IMR-90 (cell line): ENCODE measurements at regions not wholly inside any gene's neighbourhood (a gene's known extent, or its start where the extent isn't known, plus 50 kb on each side); places are given as distances from the start of the nearest gene placed in this dataset.

Source experiments
- ATAC-seq: fragments of 200-7000 bp; cut with Tn5 transposase; 2 replicates; pipeline ENCODE4 v1.9.1; 2020; ENCODE audit warnings: low read depth, mild to moderate bottlenecking, moderate library complexity
- BruUV-seq: library from RNA; stranded (reverse); fragments of 400-500 nt; replicated peaks from 2 replicates; lab custom pipeline; 2021; lab: Mats Ljungman, UMichigan
- CTCF ChIA-PET: fragments of 300-600 bp; formaldehyde crosslinking; extraction: SDS; loops from one replicate; lab custom pipeline; 2021; ENCODE audit warnings: antibody characterized with exemption; lab: Yijun Ruan, JAX
- POLR2A ChIA-PET: fragments of 300-600 bp; sonication (Branson Sonifier 250); formaldehyde crosslinking; loops from one replicate; lab custom pipeline; 2022; ENCODE audit warnings: antibody characterized with exemption; ENCODE audit not compliant: unreplicated experiment; lab: Charles Lee
- DNase-seq: peaks from one replicate; pipeline ENCODE4 v3.0.0; 2013
- H2AFZ ChIP-seq: replicated peaks from 2 replicates; pipeline ENCODE3; 2013; ENCODE audit warnings: low read length, mild to moderate bottlenecking; ENCODE audit not compliant: poor library complexity
- H2AK5ac ChIP-seq: 2 replicates; pipeline ENCODE4 v1.6.1; 2013; ENCODE audit warnings: low read depth, low read length, inconsistent platforms
- H2AK9ac ChIP-seq: replicated peaks from 2 replicates; pipeline ENCODE3; 2013; ENCODE audit warnings: mild to moderate bottlenecking, low read depth, low read length, moderate library complexity; ENCODE audit not compliant: poor library complexity
- H2BK120ac ChIP-seq: 2 replicates; pipeline ENCODE4 v1.6.1; 2013; ENCODE audit warnings: low read depth, low read length, inconsistent platforms
- H2BK15ac ChIP-seq: 3 replicates; pipeline ENCODE4 v1.6.1; 2013; ENCODE audit warnings: low read depth, low read length, inconsistent platforms
- H2BK20ac ChIP-seq: 2 replicates; pipeline ENCODE4 v1.6.1; 2013; ENCODE audit warnings: low read depth, mild to moderate bottlenecking, inconsistent platforms, low read length, moderate library complexity
- H2BK5ac ChIP-seq: 2 replicates; pipeline ENCODE4 v1.6.1; 2013; ENCODE audit warnings: mild to moderate bottlenecking, low read depth, low read length, inconsistent platforms; ENCODE audit not compliant: poor library complexity, severe bottlenecking
- H3K14ac ChIP-seq: replicated peaks from 2 replicates; pipeline ENCODE4 v1.6.1; 2013; ENCODE audit warnings: low read depth, low read length, inconsistent platforms
- H3K18ac ChIP-seq: 2 replicates; pipeline ENCODE4 v1.6.1; 2013; ENCODE audit warnings: low read depth, low read length, control low read depth
- H3K23ac ChIP-seq: 2 replicates; pipeline ENCODE4 v1.6.1; 2013; ENCODE audit warnings: low read depth, low read length, inconsistent platforms
- H3K27ac ChIP-seq: 2 replicates; pipeline ENCODE4 v1.5.1; 2013; ENCODE audit warnings: mild to moderate bottlenecking, control low read depth, low read length; ENCODE audit not compliant: insufficient read depth
- H3K27me3 ChIP-seq: 2 replicates; pipeline ENCODE4 v1.6.1; 2013; ENCODE audit warnings: low read length; ENCODE audit not compliant: control insufficient read depth, insufficient read depth
- H3K36me3 ChIP-seq: 2 replicates; pipeline ENCODE4 v1.6.1; 2013; ENCODE audit warnings: low read length, mixed read lengths; ENCODE audit not compliant: control insufficient read depth, insufficient read depth
- H3K4ac ChIP-seq: 2 replicates; pipeline ENCODE4 v1.6.1; 2013; ENCODE audit warnings: low read depth, low read length, inconsistent platforms
- H3K4me1 ChIP-seq: 2 replicates; pipeline ENCODE4 v1.6.1; 2013; ENCODE audit warnings: low read length, mixed read lengths; ENCODE audit not compliant: control insufficient read depth, insufficient read depth
- H3K4me2 ChIP-seq: 2 replicates; pipeline ENCODE4 v1.6.1; 2013; ENCODE audit warnings: low read depth, mild to moderate bottlenecking, control low read depth, low read length, moderate library complexity
- H3K4me3 ChIP-seq: 2 replicates; pipeline ENCODE4 v1.5.1; 2013; ENCODE audit warnings: low read depth, mild to moderate bottlenecking, control low read depth, low read length, moderate library complexity; ENCODE audit not compliant: insufficient read depth
- H3K56ac ChIP-seq: 2 replicates; pipeline ENCODE4 v1.6.1; 2013; ENCODE audit warnings: low read length, inconsistent platforms; ENCODE audit not compliant: insufficient read depth; ENCODE audit errors: extremely low read depth
- H3K79me1 ChIP-seq, 2 experiments: 2 replicates each; pipeline ENCODE4 v1.6.1; 2013; ENCODE audit warnings: low read length in 2 of 2, inconsistent platforms in 1 of 2, low read depth in 1 of 2
- H3K9ac ChIP-seq: 2 replicates; pipeline ENCODE4 v1.6.1; 2013; ENCODE audit warnings: low read depth, low read length, control low read depth
- H3K9me1 ChIP-seq: 2 replicates; pipeline ENCODE4 v1.6.1; 2013; ENCODE audit warnings: low read length, inconsistent platforms; ENCODE audit not compliant: insufficient read depth
- H3K9me3 ChIP-seq: 2 replicates; pipeline ENCODE4 v1.6.1; 2013; ENCODE audit warnings: low read length; ENCODE audit not compliant: control insufficient read depth, insufficient read depth
- H4K20me1 ChIP-seq: 2 replicates; pipeline ENCODE4 v1.6.1; 2013; ENCODE audit warnings: low read length, inconsistent platforms; ENCODE audit not compliant: insufficient read depth
- H4K5ac ChIP-seq: 2 replicates; pipeline ENCODE4 v1.6.1; 2013; ENCODE audit warnings: mild to moderate bottlenecking, low read depth, low read length, control low read depth
- H4K8ac ChIP-seq, 2 experiments: 2 replicates each; pipeline ENCODE4 v1.6.1; 2013; ENCODE audit warnings: low read depth in 2 of 2, low read length in 2 of 2, control low read depth in 1 of 2, inconsistent platforms in 1 of 2
- H4K91ac ChIP-seq: 2 replicates; pipeline ENCODE4 v1.6.1; 2013; ENCODE audit warnings: low read depth, low read length, inconsistent platforms; ENCODE audit not compliant: insufficient read depth
- BHLHE40 ChIP-seq: fragments of 150-350 bp; IDR thresholded peaks from 2 replicates; pipeline ENCODE4 v1.6.1; 2016; ENCODE audit warnings: mild to moderate bottlenecking, low read depth, low read length
- CEBPB ChIP-seq: IDR thresholded peaks from 2 replicates; pipeline ENCODE4 v1.6.1; 2012; ENCODE audit warnings: low read depth, low read length, improper control_type of control experiment
- CHD1 ChIP-seq: IDR thresholded peaks from 2 replicates; pipeline ENCODE4 v1.6.1; 2012; ENCODE audit warnings: low read depth, low read length, improper control_type of control experiment
- CTCF ChIP-seq: conservative IDR thresholded peaks from 2 replicates; pipeline ENCODE4 v1.5.1; 2012; ENCODE audit warnings: mild to moderate bottlenecking, low read depth, low read length, improper control_type of control experiment
- ELK1 ChIP-seq: fragments of 150-350 bp; IDR thresholded peaks from 2 replicates; pipeline ENCODE4 v1.6.1; 2016; ENCODE audit warnings: low read depth, mild to moderate bottlenecking, low read length, moderate library complexity, borderline replicate concordance
- FOS ChIP-seq: fragments of 150-350 bp; IDR thresholded peaks from 2 replicates; pipeline ENCODE4 v1.6.1; 2016; ENCODE audit warnings: low read depth, low read length
- MAFK ChIP-seq: IDR thresholded peaks from 2 replicates; pipeline ENCODE4 v1.6.1; 2012; ENCODE audit warnings: low read depth, low read length, improper control_type of control experiment
- MAZ ChIP-seq: IDR thresholded peaks from 2 replicates; pipeline ENCODE4 v1.6.1; 2012; ENCODE audit warnings: low read depth, mild to moderate bottlenecking, low read length, improper control_type of control experiment, moderate library complexity, borderline replicate concordance
- MXI1 ChIP-seq: IDR thresholded peaks from 2 replicates; pipeline ENCODE4 v1.6.1; 2012; ENCODE audit warnings: low read depth, mild to moderate bottlenecking, low read length, moderate library complexity, borderline replicate concordance
- NFE2L2 ChIP-seq: fragments of 150-350 bp; IDR thresholded peaks from 2 replicates; pipeline ENCODE4 v1.6.1; 2016; ENCODE audit warnings: low read depth, mild to moderate bottlenecking, low read length
- POLR2A ChIP-seq: IDR thresholded peaks from 2 replicates; pipeline ENCODE4 v1.6.1; 2012; ENCODE audit warnings: mild to moderate bottlenecking, low read depth, low read length
- RAD21 ChIP-seq: IDR thresholded peaks from 2 replicates; pipeline ENCODE4 v1.6.1; 2012; ENCODE audit warnings: low read length, improper control_type of control experiment
- RCOR1 ChIP-seq: IDR thresholded peaks from 2 replicates; pipeline ENCODE4 v1.6.1; 2012; ENCODE audit warnings: mild to moderate bottlenecking, low read length, improper control_type of control experiment; ENCODE audit not compliant: insufficient replicate concordance
- RFX5 ChIP-seq: IDR thresholded peaks from 2 replicates; pipeline ENCODE4 v1.8.0; 2012; ENCODE audit warnings: low read depth, mild to moderate bottlenecking, low read length, moderate library complexity
- SMC3 ChIP-seq: fragments of 150-350 bp; IDR thresholded peaks from 2 replicates; pipeline ENCODE4 v1.6.1; 2016; ENCODE audit warnings: low read depth, mild to moderate bottlenecking, antibody characterized with exemption, low read length, moderate library complexity
- WGBS, 2 experiments: methylation state at CpG; one replicate each; pipeline versions ENCODE4 v1.1.5 to v1.1.7; 2013; ENCODE audit warnings: missing lambda C conversion rate in 2 of 2; ENCODE audit not compliant: insufficient read length in 1 of 2; ENCODE audit errors: extremely low coverage in 2 of 2; 5-methylcytosine and 5-hydroxymethylcytosine counted together
- dilution Hi-C: fragments of 300-500 bp; cut with HindIII; formaldehyde crosslinking; loops from one replicate; pipeline ENCODE4 v1.14.3; 2018; ENCODE audit warnings: low sequenced_read_pairs; ENCODE audit not compliant: unreplicated experiment
- in situ Hi-C: fragments of 300-500 bp; cut with MboI; formaldehyde crosslinking; loops from 3 replicates; pipeline ENCODE4 v1.14.3; 2019; ENCODE audit warnings: low sequenced_read_pairs, inconsistent platforms, mixed read lengths
- intact Hi-C: fragments of 100-400 bp; cut with micrococcal nuclease; formaldehyde crosslinking; loops from 2 replicates; pipeline ENCODE4 v1.10.0; 2022
- TF ChIP-seq, protein P1 (sequence below): fragments of 150-350 bp; IDR thresholded peaks from 2 replicates; pipeline ENCODE4 v1.6.1; 2017; ENCODE audit warnings: mild to moderate bottlenecking, antibody characterized with exemption, low read length, low read depth

GRCh38 chr3:105013657-105014056 is 353.1 kb upstream of the ALCAM start:
- Histone ChIP-seq H4K8ac (no peak overlapping the region), H2BK120ac (no peak overlapping the region), H2AK5ac (no peak overlapping the region), H3K79me1 (no peaks in the 10 kb centered on the region), H4K5ac (no peak overlapping the region), H3K9me1 (no peaks in the 10 kb centered on the region), H3K27ac (no peak overlapping the region), H2BK20ac (no peak overlapping the region), H2BK5ac (no peak overlapping the region), H4K91ac (no peak overlapping the region), H2BK15ac (no peak overlapping the region), H3K4ac (no peak overlapping the region), H3K14ac (no peak overlapping the region), H3K18ac (no peak overlapping the region), H3K36me3 (no peaks in the 10 kb centered on the region), H3K4me2 (no peak overlapping the region), H3K4me1 (no peaks in the 10 kb centered on the region), H3K4me3 (no peak overlapping the region), H3K27me3 (no peaks in the 10 kb centered on the region), H3K9ac (no peak overlapping the region), H2AK9ac (no peak overlapping the region), H4K20me1 (no peaks in the 10 kb centered on the region), H2AFZ (no peak overlapping the region), H3K56ac (no peak overlapping the region), H3K23ac (no peak overlapping the region), H3K9me3 (no peaks in the 10 kb centered on the region)
- in situ Hi-C loops (no loop called here), dilution Hi-C loops (no loop called here), intact Hi-C loops (no loop called here)
- no TSS peak for BruUV-seq
- WGBS, 2 experiments, result no CpG with 5 or more reads among the region's 2 CpGs
- no peak for TF ChIP-seq RFX5
- no peak for TF ChIP-seq CHD1
- TF ChIP-seq ELK1, result no peak
- TF ChIP-seq BHLHE40, result no peak
- no peak for TF ChIP-seq CEBPB
- no peak for TF ChIP-seq MAFK
- TF ChIP-seq MAZ, result no peak
- TF ChIP-seq, protein P1, sequence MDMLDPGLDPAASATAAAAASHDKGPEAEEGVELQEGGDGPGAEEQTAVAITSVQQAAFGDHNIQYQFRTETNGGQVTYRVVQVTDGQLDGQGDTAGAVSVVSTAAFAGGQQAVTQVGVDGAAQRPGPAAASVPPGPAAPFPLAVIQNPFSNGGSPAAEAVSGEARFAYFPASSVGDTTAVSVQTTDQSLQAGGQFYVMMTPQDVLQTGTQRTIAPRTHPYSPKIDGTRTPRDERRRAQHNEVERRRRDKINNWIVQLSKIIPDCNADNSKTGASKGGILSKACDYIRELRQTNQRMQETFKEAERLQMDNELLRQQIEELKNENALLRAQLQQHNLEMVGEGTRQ, result no peak
- no peak for TF ChIP-seq FOS
- TF ChIP-seq MXI1, result no peak
- no peak for TF ChIP-seq RAD21
- no peak for TF ChIP-seq RCOR1
- TF ChIP-seq SMC3, result no peak
- no peak for TF ChIP-seq CTCF
- no peak for TF ChIP-seq NFE2L2
- no peak for TF ChIP-seq POLR2A
- ChIA-PET CTCF (no interaction called here), POLR2A (no interaction called here)
- DNase-seq, result no peak
- no peak for ATAC-seq
